Prostate gland (tissue), 2 donors: ENCODE measurements at regions not wholly inside any gene's neighbourhood (a gene's known extent, or its start where the extent isn't known, plus 50 kb on each side); places are given as distances from the start of the nearest gene placed in this dataset.

Experiments used
- POLR2A ChIP-seq: fragments of 450-650 bp; IDR thresholded peaks from one replicate; pipeline ENCODE4 v1.6.1; 2016; ENCODE audit warnings: antibody characterized with exemption, mild to moderate bottlenecking
- POLR2AphosphoS5 ChIP-seq: sonication (generic); formaldehyde crosslinking; IDR thresholded peaks from one replicate; pipeline ENCODE4 v1.6.1; 2017; ENCODE audit warnings: antibody characterized with exemption
- TF ChIP-seq, protein P1 (sequence below), 4 experiments: fragments of 200-600 bp in 2 of 4; fragments of 450-650 bp in 2 of 4; sonication (generic) in 2 of 4; IDR thresholded peaks; 1 replicate in 3 of 4; 2 replicates in 1 of 4; pipeline ENCODE4 v1.5.1; 2016 to 2019; ENCODE audit warnings: antibody characterized with exemption in 4 of 4, mild to moderate bottlenecking in 2 of 4, moderate library complexity in 2 of 4

DNA sequence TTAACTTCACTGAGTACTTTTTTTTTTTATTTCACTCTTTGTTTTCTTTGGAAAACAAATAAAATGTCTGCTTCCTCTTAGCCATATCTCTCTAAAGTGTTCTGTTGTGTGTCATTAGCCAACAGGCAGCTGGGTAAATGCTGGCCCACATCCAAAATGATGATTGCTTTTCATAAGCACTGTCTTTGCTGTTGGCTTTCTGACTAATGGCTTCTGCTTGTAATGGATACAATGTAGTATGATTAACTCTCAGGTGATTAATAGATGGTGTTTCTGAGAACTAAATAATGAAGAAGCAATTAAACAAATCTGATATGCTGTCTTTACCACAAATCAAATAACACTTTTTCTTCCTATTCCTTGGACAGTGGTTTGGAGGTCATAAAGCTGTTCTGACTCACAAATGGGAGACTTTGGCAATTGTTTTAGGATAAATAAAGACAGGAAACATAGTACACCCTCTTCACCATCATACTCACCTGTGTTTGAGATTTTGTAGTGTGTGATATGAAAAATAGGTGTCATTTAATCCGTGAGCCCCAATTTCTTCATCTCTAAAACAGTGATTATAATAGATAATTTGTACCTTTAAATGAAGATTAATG is 888.4 kb downstream of the TSN start:
- TF ChIP-seq POLR2A (no peak), POLR2AphosphoS5 (peak; percentile 68)
- TF ChIP-seq, protein P1, sequence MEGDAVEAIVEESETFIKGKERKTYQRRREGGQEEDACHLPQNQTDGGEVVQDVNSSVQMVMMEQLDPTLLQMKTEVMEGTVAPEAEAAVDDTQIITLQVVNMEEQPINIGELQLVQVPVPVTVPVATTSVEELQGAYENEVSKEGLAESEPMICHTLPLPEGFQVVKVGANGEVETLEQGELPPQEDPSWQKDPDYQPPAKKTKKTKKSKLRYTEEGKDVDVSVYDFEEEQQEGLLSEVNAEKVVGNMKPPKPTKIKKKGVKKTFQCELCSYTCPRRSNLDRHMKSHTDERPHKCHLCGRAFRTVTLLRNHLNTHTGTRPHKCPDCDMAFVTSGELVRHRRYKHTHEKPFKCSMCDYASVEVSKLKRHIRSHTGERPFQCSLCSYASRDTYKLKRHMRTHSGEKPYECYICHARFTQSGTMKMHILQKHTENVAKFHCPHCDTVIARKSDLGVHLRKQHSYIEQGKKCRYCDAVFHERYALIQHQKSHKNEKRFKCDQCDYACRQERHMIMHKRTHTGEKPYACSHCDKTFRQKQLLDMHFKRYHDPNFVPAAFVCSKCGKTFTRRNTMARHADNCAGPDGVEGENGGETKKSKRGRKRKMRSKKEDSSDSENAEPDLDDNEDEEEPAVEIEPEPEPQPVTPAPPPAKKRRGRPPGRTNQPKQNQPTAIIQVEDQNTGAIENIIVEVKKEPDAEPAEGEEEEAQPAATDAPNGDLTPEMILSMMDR (IDR thresholded peaks at IDR 0.05) = no peak
